Fibroblast of skin of right biceps (primary cell): ENCODE measurements at regions not wholly inside any gene's neighbourhood (a gene's known extent, or its start where the extent isn't known, plus 50 kb on each side); places are given as distances from the start of the nearest gene placed in this dataset.

ENCODE experiments used
- DNase-seq: peaks from one replicate; pipeline ENCODE4 v3.0.0-alpha.2; 2013

- peak; percentile 28 for DNase-seq
Observed at GRCh38 chr13:98632961-98633360, 56.1 kb upstream of the STK24 start.

- no peak for DNase-seq
Observed at GRCh38 chr13:98629055-98629454, 52.1 kb upstream of the STK24 start.
